WTC11 (cell line): ENCODE measurements at regions not wholly inside any gene's neighbourhood (a gene's known extent, or its start where the extent isn't known, plus 50 kb on each side); places are given as distances from the start of the nearest gene placed in this dataset.

Experiments used
- ATAC-seq: fragments of 200-7000 bp; cut with Tn5 transposase; 2 replicates; pipeline ENCODE4 v1.10.0; 2021; ENCODE audit warnings: mild to moderate bottlenecking, moderate library complexity
- CTCF ChIA-PET: fragments of 300-600 bp; sonication (Branson Sonifier 250); formaldehyde crosslinking; loops from one replicate; lab custom pipeline; 2021; ENCODE audit warnings: antibody characterized with exemption; lab: Charles Lee
- POLR2A ChIA-PET: fragments of 350-600 bp; sonication (Branson Sonifier 250); formaldehyde crosslinking; loops from one replicate; lab custom pipeline; 2021; ENCODE audit warnings: antibody characterized with exemption; lab: Charles Lee
- DNase-seq: peaks from one replicate; pipeline ENCODE4 v3.0.0; 2021; ENCODE audit warnings: low spot score
- H3K27ac Mint-ChIP-seq: 2 replicates; pipeline ENCODE4 v1.8.0; 2021; ENCODE audit warnings: mixed read lengths
- H3K27me3 Mint-ChIP-seq: 2 replicates; pipeline ENCODE4 v1.8.0; 2021; ENCODE audit warnings: low read depth, mild to moderate bottlenecking, moderate library complexity, mixed read lengths
- H3K36me3 Mint-ChIP-seq: 2 replicates; pipeline ENCODE4 v1.8.0; 2021; ENCODE audit warnings: mixed read lengths
- H3K4me1 Mint-ChIP-seq: 2 replicates; pipeline ENCODE4 v1.8.0; 2022; ENCODE audit warnings: mixed read lengths
- H3K4me3 Mint-ChIP-seq: 2 replicates; pipeline ENCODE4 v1.8.0; 2021; ENCODE audit warnings: mild to moderate bottlenecking, moderate library complexity, mixed read lengths
- H3K9me3 Mint-ChIP-seq: 2 replicates; pipeline ENCODE4 v1.8.0; 2021; ENCODE audit warnings: mixed read lengths
- ATF1 ChIP-seq: sonication (generic); formaldehyde crosslinking; IDR thresholded peaks from 2 replicates; pipeline ENCODE4 v1.8.1; 2023; ENCODE audit warnings: mild to moderate bottlenecking, moderate library complexity, missing genetic modification reagents
- ATF6 ChIP-seq: sonication (generic); formaldehyde crosslinking; IDR thresholded peaks from 2 replicates; pipeline ENCODE4 v1.8.1; 2023; ENCODE audit warnings: mild to moderate bottlenecking, missing genetic modification reagents
- CREM ChIP-seq: sonication (generic); formaldehyde crosslinking; IDR thresholded peaks from 2 replicates; pipeline ENCODE4 v1.8.1; 2022; ENCODE audit warnings: mild to moderate bottlenecking, missing genetic modification reagents, moderate library complexity
- ERG ChIP-seq: fragments of 250-450 bp; sonication (Bioruptor Pico); IDR thresholded peaks from 2 replicates; pipeline ENCODE4 v1.8.0; 2021; ENCODE audit warnings: mild to moderate bottlenecking
- ETV6 ChIP-seq: sonication (generic); formaldehyde crosslinking; IDR thresholded peaks from 2 replicates; pipeline ENCODE4 v1.8.1; 2022; ENCODE audit warnings: mild to moderate bottlenecking, missing genetic modification reagents
- HMGXB4 ChIP-seq: sonication (generic); formaldehyde crosslinking; IDR thresholded peaks from 2 replicates; pipeline ENCODE4 v1.8.1; 2023; ENCODE audit warnings: mild to moderate bottlenecking, moderate library complexity, missing genetic modification reagents
- JUN ChIP-seq: sonication (generic); formaldehyde crosslinking; IDR thresholded peaks from 2 replicates; pipeline ENCODE4 v1.8.0; 2023; ENCODE audit warnings: mild to moderate bottlenecking, missing genetic modification reagents
- NR2C2 ChIP-seq: sonication (generic); formaldehyde crosslinking; IDR thresholded peaks from 2 replicates; pipeline ENCODE4 v1.8.0; 2022; ENCODE audit warnings: mild to moderate bottlenecking, missing genetic modification reagents
- PRRX2 ChIP-seq: fragments of 250-450 bp; sonication (Bioruptor Pico); IDR thresholded peaks from 2 replicates; pipeline ENCODE4 v1.8.0; 2021; ENCODE audit warnings: mild to moderate bottlenecking
- TEAD4 ChIP-seq: sonication (generic); formaldehyde crosslinking; IDR thresholded peaks from 2 replicates; pipeline ENCODE4 v1.8.0; 2022; ENCODE audit warnings: mild to moderate bottlenecking, missing genetic modification reagents
- USF1 ChIP-seq: sonication (generic); formaldehyde crosslinking; IDR thresholded peaks from 2 replicates; pipeline ENCODE4 v1.8.0; 2022; ENCODE audit warnings: mild to moderate bottlenecking, missing genetic modification reagents
- ZBTB43 ChIP-seq: sonication (generic); formaldehyde crosslinking; IDR thresholded peaks from 2 replicates; pipeline ENCODE4 v1.8.1; 2023; ENCODE audit warnings: mild to moderate bottlenecking, missing genetic modification reagents
- ZNF121 ChIP-seq: sonication (generic); formaldehyde crosslinking; IDR thresholded peaks from 2 replicates; pipeline ENCODE4 v1.8.0; 2023; ENCODE audit warnings: missing genetic modification reagents
- ZNF232 ChIP-seq: sonication (generic); formaldehyde crosslinking; IDR thresholded peaks from 2 replicates; pipeline ENCODE4 v1.8.0; 2022; ENCODE audit warnings: mild to moderate bottlenecking, missing genetic modification reagents
- ZNF396 ChIP-seq: fragments of 250-450 bp; sonication (Bioruptor Pico); IDR thresholded peaks from 2 replicates; pipeline ENCODE4 v1.8.0; 2021; ENCODE audit warnings: mild to moderate bottlenecking, moderate library complexity, borderline replicate concordance
- ZNF416 ChIP-seq: fragments of 250-450 bp; sonication (Bioruptor Pico); IDR thresholded peaks from 2 replicates; pipeline ENCODE4 v1.9.0; 2021; ENCODE audit warnings: mild to moderate bottlenecking, inconsistent platforms
- ZNF512 ChIP-seq: sonication (generic); formaldehyde crosslinking; IDR thresholded peaks from 2 replicates; pipeline ENCODE4 v1.8.1; 2022; ENCODE audit warnings: missing genetic modification reagents, borderline replicate concordance
- ZNF671 ChIP-seq: fragments of 250-450 bp; sonication (Bioruptor Pico); IDR thresholded peaks from 2 replicates; pipeline ENCODE4 v1.8.0; 2021; ENCODE audit warnings: mild to moderate bottlenecking
- ZSCAN18 ChIP-seq: fragments of 250-450 bp; sonication (Bioruptor Pico); IDR thresholded peaks from 2 replicates; pipeline ENCODE4 v2.1.2; 2022; ENCODE audit warnings: mild to moderate bottlenecking, moderate library complexity

- Mint-ChIP-seq H3K4me1 (no peaks in the 10 kb centered on the region), H3K27me3 (no peaks in the 10 kb centered on the region), H3K4me3 (no peak overlapping the region), H3K27ac (no peak overlapping the region), H3K36me3 (no peaks in the 10 kb centered on the region; the same call in 1 of the 2 replicates), H3K9me3 (peaks cover 21% of the 10 kb centered on the region)
- ChIA-PET CTCF (no interaction called here), POLR2A (no interaction called here)
- ATAC-seq: no peak
- DNase-seq: no peak
- TF ChIP-seq USF1: no peak
- no peak for TF ChIP-seq ZNF232 (CRISPR knock-in tag)
- no peak for TF ChIP-seq ZSCAN18 (CRISPR knock-in tag)
- TF ChIP-seq CREM: no peak
- TF ChIP-seq ZNF512 (CRISPR knock-in tag): no peak
- TF ChIP-seq TEAD4 (CRISPR knock-in tag): no peak
- no peak for TF ChIP-seq ZNF671 (CRISPR knock-in tag)
- TF ChIP-seq ATF1 (CRISPR knock-in tag): no peak
- no peak for TF ChIP-seq ATF6 (CRISPR knock-in tag)
- no peak for TF ChIP-seq HMGXB4 (CRISPR knock-in tag)
- no peak for TF ChIP-seq NR2C2 (CRISPR knock-in tag)
- TF ChIP-seq ZNF396 (CRISPR knock-in tag): no peak
- no peak for TF ChIP-seq ERG (CRISPR knock-in tag)
- no peak for TF ChIP-seq PRRX2 (CRISPR knock-in tag)
- TF ChIP-seq ETV6 (CRISPR knock-in tag): no peak
- TF ChIP-seq JUN: no peak
- TF ChIP-seq ZNF121 (CRISPR knock-in tag): no peak
- TF ChIP-seq ZNF416 (CRISPR knock-in tag): no peak
- no peak for TF ChIP-seq ZBTB43 (CRISPR knock-in tag)
These were observed 72.5 kb upstream of the AGTR1 start for GRCh38 chr3:148625095-148625736.
